ENCODE measurements at regions not wholly inside any gene's neighbourhood (a gene's known extent, or its start where the extent isn't known, plus 50 kb on each side); places are given as distances from the start of the nearest gene placed in this dataset.

GRCh38 chr6:163757520-163757919 is 343.0 kb downstream of the QKI start:
- TF ChIP-seq EZH2 (IDR thresholded peaks at IDR 0.05) (no peak), POLR2AphosphoS5 (IDR thresholded peaks at IDR 0.05; ENCODE audit: borderline replicate concordance, low read depth, low read length) (no peak), FOXP2 (optimal IDR thresholded peaks at IDR 0.05; ENCODE audit: control extremely low read depth, extremely low read length, insufficient read depth) (no peak)
